H1 (cell line): ENCODE measurements at regions not wholly inside any gene's neighbourhood (a gene's known extent, or its start where the extent isn't known, plus 50 kb on each side); places are given as distances from the start of the nearest gene placed in this dataset.

Experiments used
- ATF3 ChIP-seq: IDR thresholded peaks from 2 replicates; pipeline ENCODE4 v1.6.1; 2011; ENCODE audit warnings: low read depth, mild to moderate bottlenecking, low read length; ENCODE audit not compliant: insufficient read depth
- CEBPB ChIP-seq: IDR thresholded peaks from 2 replicates; pipeline ENCODE4 v1.6.1; 2012; ENCODE audit warnings: low read depth, low read length
- SIX5 ChIP-seq: IDR thresholded peaks from 2 replicates; pipeline ENCODE4 v1.6.1; 2011; ENCODE audit warnings: mild to moderate bottlenecking, low read depth, low read length
- USF2 ChIP-seq: IDR thresholded peaks from 2 replicates; pipeline ENCODE4 v1.6.1; 2011; ENCODE audit warnings: low read length, improper control_type of control experiment

- no peak for TF ChIP-seq ATF3
- no peak for TF ChIP-seq CEBPB
- TF ChIP-seq USF2: no peak
- no peak for TF ChIP-seq SIX5
- TF ChIP-seq, all 59 proteins: peak for 0
These were observed 296.2 kb upstream of the C16orf82 start (continued) for GRCh38 chr16:26770547-26770946.
